ENCODE measurements at regions not wholly inside any gene's neighbourhood (a gene's known extent, or its start where the extent isn't known, plus 50 kb on each side); places are given as distances from the start of the nearest gene placed in this dataset.

DNA sequence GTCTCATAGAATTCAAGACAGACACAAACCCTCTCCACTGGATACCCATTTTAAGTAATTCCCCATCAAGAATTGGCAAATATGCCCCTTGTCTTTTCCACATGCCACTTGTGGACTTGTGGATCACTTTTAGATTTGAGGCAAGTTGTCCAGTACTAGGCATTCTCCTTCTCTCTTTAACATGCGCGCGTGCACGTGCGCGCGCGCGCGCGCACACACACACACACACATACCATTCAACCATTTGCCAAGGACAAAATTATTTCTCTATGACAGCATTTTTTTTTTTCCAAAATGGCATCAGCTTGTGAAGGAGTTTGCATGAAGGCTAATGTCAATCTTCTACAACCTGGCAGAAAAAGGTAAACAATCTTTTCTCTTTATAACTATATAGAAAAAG lies 1325.7 kb upstream of the IGFBP7 start:
- TF ChIP-seq, protein P1, sequence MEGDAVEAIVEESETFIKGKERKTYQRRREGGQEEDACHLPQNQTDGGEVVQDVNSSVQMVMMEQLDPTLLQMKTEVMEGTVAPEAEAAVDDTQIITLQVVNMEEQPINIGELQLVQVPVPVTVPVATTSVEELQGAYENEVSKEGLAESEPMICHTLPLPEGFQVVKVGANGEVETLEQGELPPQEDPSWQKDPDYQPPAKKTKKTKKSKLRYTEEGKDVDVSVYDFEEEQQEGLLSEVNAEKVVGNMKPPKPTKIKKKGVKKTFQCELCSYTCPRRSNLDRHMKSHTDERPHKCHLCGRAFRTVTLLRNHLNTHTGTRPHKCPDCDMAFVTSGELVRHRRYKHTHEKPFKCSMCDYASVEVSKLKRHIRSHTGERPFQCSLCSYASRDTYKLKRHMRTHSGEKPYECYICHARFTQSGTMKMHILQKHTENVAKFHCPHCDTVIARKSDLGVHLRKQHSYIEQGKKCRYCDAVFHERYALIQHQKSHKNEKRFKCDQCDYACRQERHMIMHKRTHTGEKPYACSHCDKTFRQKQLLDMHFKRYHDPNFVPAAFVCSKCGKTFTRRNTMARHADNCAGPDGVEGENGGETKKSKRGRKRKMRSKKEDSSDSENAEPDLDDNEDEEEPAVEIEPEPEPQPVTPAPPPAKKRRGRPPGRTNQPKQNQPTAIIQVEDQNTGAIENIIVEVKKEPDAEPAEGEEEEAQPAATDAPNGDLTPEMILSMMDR (conservative IDR thresholded peaks at IDR 0.05; ENCODE audit: control insufficient read depth, insufficient read depth, low read depth, low read length) = no peak
- no peak overlapping the region for H3K4me3 ChIP-seq (ENCODE audit: control insufficient read depth, low read depth, low read length)
- DNase-seq (ENCODE audit: low read depth) = no peak

DNA sequence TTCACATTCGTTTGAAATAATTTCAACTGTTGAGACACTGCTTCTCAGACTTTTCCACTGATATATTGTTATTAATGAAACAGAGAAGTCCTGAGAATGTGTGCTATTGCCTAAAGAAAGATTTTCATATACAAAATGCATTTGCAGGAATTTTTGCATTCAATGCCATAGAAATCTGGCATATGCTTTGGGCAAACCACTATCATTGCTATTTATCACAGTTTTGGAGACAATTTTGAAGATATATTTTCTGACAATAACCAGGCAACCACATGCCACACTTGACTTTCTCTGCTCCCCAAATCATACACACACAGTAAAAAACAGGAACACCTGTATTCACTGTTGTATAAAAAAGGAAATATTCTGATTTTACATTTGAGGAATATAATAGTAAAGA lies 1303.7 kb upstream of the IGFBP7 start:
- TF ChIP-seq, protein P1 (conservative IDR thresholded peaks at IDR 0.05; ENCODE audit: control insufficient read depth, insufficient read depth, low read depth, low read length) = no peak
- no peak for DNase-seq (ENCODE audit: low read depth)
- no peak overlapping the region for H3K4me3 ChIP-seq (ENCODE audit: control insufficient read depth, low read depth, low read length)

DNA sequence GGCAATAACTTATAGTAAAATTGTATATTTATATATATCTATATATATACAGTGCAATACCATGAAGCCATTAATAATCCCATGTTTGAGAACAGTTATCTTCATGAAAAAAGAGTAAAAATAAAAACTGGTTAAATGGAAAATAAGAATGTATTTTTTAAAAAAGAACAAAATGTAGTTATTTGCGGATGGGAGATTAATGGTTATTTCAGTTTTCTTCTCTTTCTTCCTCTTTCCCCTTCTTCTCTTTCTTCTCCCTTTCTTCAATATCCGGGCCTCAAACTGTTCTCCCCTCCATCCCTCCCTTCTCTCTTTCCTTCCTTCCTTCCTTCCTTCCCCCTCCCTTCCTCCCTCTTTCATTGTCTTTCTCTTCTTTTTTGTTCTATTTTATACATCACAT lies 1301.7 kb upstream of the IGFBP7 start:
- H3K4me3 ChIP-seq (ENCODE audit: control insufficient read depth, low read depth, low read length) = no peak overlapping the region
- no peak for DNase-seq (ENCODE audit: low read depth)
- TF ChIP-seq, protein P1 (conservative IDR thresholded peaks at IDR 0.05; ENCODE audit: control insufficient read depth, insufficient read depth, low read depth, low read length) = no peak

DNA sequence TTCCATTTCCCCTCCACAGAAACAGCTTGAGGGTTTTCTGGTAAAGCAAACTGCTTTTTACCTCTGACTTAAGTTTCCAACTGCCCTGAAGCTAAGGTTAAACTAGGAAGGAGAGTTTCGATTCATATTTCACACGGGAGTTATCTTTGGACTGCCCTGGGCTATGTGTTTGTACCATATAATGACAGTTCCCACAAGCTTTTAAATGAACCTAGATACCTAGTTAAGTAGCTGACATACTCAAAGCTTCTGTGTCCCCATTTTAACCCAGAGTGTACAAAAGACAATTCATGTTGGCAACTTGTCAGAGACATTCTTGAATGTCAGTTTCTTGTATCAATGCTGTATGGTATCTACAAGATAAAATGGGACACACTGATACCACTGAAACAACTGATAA lies 1296.6 kb upstream of the IGFBP7 start:
- no peak for DNase-seq (ENCODE audit: low read depth)
- TF ChIP-seq, protein P1 (conservative IDR thresholded peaks at IDR 0.05; ENCODE audit: control insufficient read depth, insufficient read depth, low read depth, low read length) = no peak
- H3K4me3 ChIP-seq (ENCODE audit: control insufficient read depth, low read depth, low read length) = no peak overlapping the region

DNA sequence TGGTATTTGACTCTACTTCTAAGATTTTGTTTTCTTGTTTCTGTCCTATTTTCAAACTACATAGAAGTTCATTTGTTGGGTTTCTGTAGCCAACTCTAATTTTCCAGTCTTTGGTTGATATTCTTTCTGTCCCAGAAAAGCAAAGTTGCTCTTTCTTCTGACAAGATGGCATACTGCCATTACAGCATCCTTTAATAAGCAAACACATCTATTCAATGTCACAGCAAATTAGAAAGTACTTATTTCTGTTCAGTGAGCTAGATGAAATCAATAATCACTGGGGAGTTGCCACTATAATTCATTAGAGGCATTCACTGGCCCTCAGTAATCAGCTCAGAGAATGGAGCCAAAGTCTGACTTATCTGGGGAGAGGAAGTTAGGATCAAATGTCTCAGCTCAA lies 1258.0 kb upstream of the IGFBP7 start:
- no peak overlapping the region for H3K4me3 ChIP-seq (ENCODE audit: control insufficient read depth, low read depth, low read length)
- TF ChIP-seq, protein P1 (conservative IDR thresholded peaks at IDR 0.05; ENCODE audit: control insufficient read depth, insufficient read depth, low read depth, low read length) = no peak
- no peak for DNase-seq (ENCODE audit: low read depth)

DNA sequence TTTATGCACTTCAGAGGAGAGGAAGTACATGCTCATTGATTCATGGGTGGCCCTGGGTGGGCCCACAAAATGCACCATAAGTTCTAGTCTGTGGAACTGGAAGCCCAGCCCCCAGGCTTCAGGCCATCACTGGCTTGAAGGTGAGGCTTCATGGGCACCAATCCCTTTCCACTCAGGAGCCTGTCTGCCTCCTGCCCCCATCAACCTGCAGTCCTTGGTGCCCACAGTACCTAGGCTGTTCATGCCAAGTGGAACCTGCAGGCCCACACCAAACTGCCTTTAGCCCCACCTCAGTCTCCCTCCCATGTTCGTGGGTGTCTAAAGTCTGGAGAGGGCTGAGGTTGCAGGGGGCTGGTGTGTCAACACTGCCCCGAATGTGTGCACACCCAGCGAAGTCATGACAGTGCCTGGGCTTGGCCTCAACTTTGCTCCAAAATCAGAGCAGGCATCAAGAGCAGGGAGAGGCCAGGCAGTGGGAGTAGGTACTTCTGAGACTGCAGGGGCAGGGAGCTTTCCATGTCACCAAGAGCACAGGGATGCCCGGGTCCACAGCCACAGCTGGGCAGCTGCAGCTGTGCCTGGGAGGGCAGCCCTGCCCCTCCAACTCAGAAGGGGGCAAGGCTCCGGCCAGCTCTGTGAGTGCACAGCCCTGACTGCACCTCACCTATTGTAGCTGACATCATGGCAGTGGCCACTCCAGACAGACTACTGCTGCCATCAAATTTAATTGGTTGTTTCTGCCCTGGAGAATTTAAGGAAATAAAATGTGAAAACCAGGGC lies 1250.4 kb upstream of the IGFBP7 start:
- TF ChIP-seq, protein P1 (conservative IDR thresholded peaks at IDR 0.05; ENCODE audit: control insufficient read depth, insufficient read depth, low read depth, low read length) = no peak
- H3K4me3 ChIP-seq (ENCODE audit: control insufficient read depth, low read depth, low read length) = no peak overlapping the region
- no peak for DNase-seq (ENCODE audit: low read depth)
